H1 (cell line): ENCODE measurements at regions not wholly inside any gene's neighbourhood (a gene's known extent, or its start where the extent isn't known, plus 50 kb on each side); places are given as distances from the start of the nearest gene placed in this dataset.

Source experiments
- CTCF ChIA-PET: fragments of 300-600 bp; sonication (Branson Sonifier 250); formaldehyde crosslinking; loops from one replicate; lab custom pipeline; 2021; ENCODE audit not compliant: partially characterized antibody; lab: Charles Lee
- POLR2A ChIA-PET: fragments of 300-600 bp; sonication (Branson Sonifier 250); formaldehyde crosslinking; loops from one replicate; lab custom pipeline; 2021; ENCODE audit warnings: inconsistent platforms; ENCODE audit not compliant: partially characterized antibody; lab: Charles Lee
- DNase-seq, 2 experiments: peaks; one replicate each; pipeline versions ENCODE4 v3.0.0 to v3.0.0-alpha.2; 2010 to 2022; ENCODE audit warnings: low spot score in 2 of 2, low read depth in 1 of 2, mixed read lengths in 1 of 2
- FAIRE-seq: peaks from 2 replicates; lab custom pipeline; 2011; peaks lifted over from hg19 to GRCh38; lab: Jason Lieb, UNC
- H2AFZ ChIP-seq: 2 replicates; pipeline ENCODE4 v1.8.1; 2012; ENCODE audit warnings: low read length, inconsistent platforms
- H2AK5ac ChIP-seq: 2 replicates; pipeline ENCODE4 v1.6.1; 2013; ENCODE audit warnings: low read depth, low read length
- H2BK120ac ChIP-seq: replicated peaks from 2 replicates; pipeline ENCODE3; 2013; ENCODE audit warnings: low read depth, low read length, inconsistent platforms
- H2BK12ac ChIP-seq: 2 replicates; pipeline ENCODE4 v1.6.1; 2013; ENCODE audit warnings: low read depth, low read length
- H2BK15ac ChIP-seq: 2 replicates; pipeline ENCODE4 v1.6.1; 2013; ENCODE audit warnings: low read length
- H2BK20ac ChIP-seq: 2 replicates; pipeline ENCODE4 v1.6.1; 2013; ENCODE audit warnings: low read length
- H2BK5ac ChIP-seq: 2 replicates; pipeline ENCODE4 v1.6.1; 2013; ENCODE audit warnings: low read depth, low read length
- H3K14ac ChIP-seq: 2 replicates; pipeline ENCODE4 v1.6.1; 2013; ENCODE audit warnings: inconsistent platforms; ENCODE audit not compliant: insufficient read length
- H3K18ac ChIP-seq: 2 replicates; pipeline ENCODE4 v1.6.1; 2013; ENCODE audit warnings: low read length; ENCODE audit errors: extremely low read depth
- H3K23ac ChIP-seq: 2 replicates; pipeline ENCODE4 v1.6.1; 2013; ENCODE audit warnings: inconsistent platforms; ENCODE audit not compliant: insufficient read length
- H3K23me2 ChIP-seq: 2 replicates; pipeline ENCODE4 v1.6.1; 2013; ENCODE audit warnings: low read depth, low read length
- H3K27ac ChIP-seq: 2 replicates; pipeline ENCODE4 v1.6.1; 2011; ENCODE audit warnings: low read depth, low read length, inconsistent platforms
- H3K27me3 ChIP-seq, 4 experiments: replicated peaks in 1 of 4; 1 replicate in 1 of 4; 2 replicates in 3 of 4; pipeline versions ENCODE4 v1.6.1 to v1.8.1; 2011 to 2013; ENCODE audit warnings: low read length in 3 of 4, mild to moderate bottlenecking in 3 of 4, inconsistent platforms in 2 of 4, mixed read lengths in 2 of 4, moderate library complexity in 1 of 4; ENCODE audit not compliant: control insufficient read depth in 3 of 4, insufficient read depth in 3 of 4; ENCODE audit errors: extremely low read depth in 1 of 4
- H3K36me3 ChIP-seq, 4 experiments: 2 replicates each; pipeline versions ENCODE4 v1.6.1 to v1.8.1; 2011 to 2013; ENCODE audit warnings: mild to moderate bottlenecking in 4 of 4, low read length in 3 of 4, moderate library complexity in 2 of 4, control low read depth in 1 of 4, inconsistent platforms in 1 of 4; ENCODE audit not compliant: insufficient read depth in 4 of 4, control insufficient read depth in 2 of 4
- H3K4ac ChIP-seq: replicated peaks from 2 replicates; pipeline ENCODE3; 2013; ENCODE audit warnings: low read length, low read depth, mixed read lengths, inconsistent platforms; ENCODE audit not compliant: insufficient read length
- H3K4me1 ChIP-seq, 4 experiments: replicated peaks in 1 of 4; 1 replicate in 1 of 4; 2 replicates in 3 of 4; pipeline versions ENCODE4 v1.6.1 to v1.8.1; 2011 to 2013; ENCODE audit warnings: low read length in 3 of 4, inconsistent platforms in 2 of 4, mixed read lengths in 1 of 4; ENCODE audit not compliant: insufficient read depth in 4 of 4, control insufficient read depth in 3 of 4
- H3K4me2 ChIP-seq, 2 experiments: 2 replicates each; pipeline versions ENCODE4 v1.6.1 to v1.8.1; 2011 to 2013; ENCODE audit warnings: low read depth in 2 of 2, low read length in 2 of 2, control low read depth in 1 of 2, inconsistent platforms in 1 of 2, mild to moderate bottlenecking in 1 of 2; ENCODE audit not compliant: insufficient read depth in 1 of 2
- H3K4me3 ChIP-seq, 4 experiments: fragments of 200-600, 300-600 bp in 1 of 4; sonication (generic), shearing (Covaris generic), sonication (Bioruptor Twin) in 1 of 4; 2 replicates each; pipeline versions ENCODE4 v1.5.1 to v1.8.1; 2011 to 2016; ENCODE audit warnings: low read length in 4 of 4, low read depth in 3 of 4, control low read depth in 2 of 4, inconsistent platforms in 2 of 4, mild to moderate bottlenecking in 2 of 4, mixed read lengths in 1 of 4, moderate library complexity in 1 of 4; ENCODE audit not compliant: insufficient read depth in 2 of 4; ENCODE audit errors: extremely low read depth in 1 of 4
- H3K56ac ChIP-seq: replicated peaks from 2 replicates; pipeline ENCODE3; 2013; ENCODE audit warnings: low read depth, mild to moderate bottlenecking, mixed read lengths, low read length, inconsistent platforms; ENCODE audit not compliant: insufficient read length
- H3K79me1 ChIP-seq: 2 replicates; pipeline ENCODE4 v1.6.1; 2013; ENCODE audit warnings: low read depth, low read length, control low read depth
- H3K79me2 ChIP-seq, 2 experiments: 2 replicates each; pipeline versions ENCODE4 v1.6.1 to v1.8.1; 2012 to 2013; ENCODE audit warnings: low read length in 2 of 2, mild to moderate bottlenecking in 2 of 2, inconsistent platforms in 1 of 2; ENCODE audit not compliant: insufficient read depth in 2 of 2, control insufficient read depth in 1 of 2
- H3K9ac ChIP-seq, 4 experiments: replicated peaks in 1 of 4; 1 replicate in 1 of 4; 2 replicates in 3 of 4; pipeline versions ENCODE4 v1.6.1 to v1.8.1; 2011 to 2013; ENCODE audit warnings: low read depth in 3 of 4, low read length in 3 of 4, control low read depth in 2 of 4, mild to moderate bottlenecking in 2 of 4, moderate library complexity in 2 of 4, inconsistent platforms in 1 of 4; ENCODE audit errors: extremely low read depth in 1 of 4
- H3K9me3 ChIP-seq, 2 experiments: 2 replicates each; pipeline versions ENCODE4 v1.6.1 to v1.8.1; 2012 to 2013; ENCODE audit warnings: mild to moderate bottlenecking in 2 of 2, moderate library complexity in 2 of 2, control low read depth in 1 of 2, inconsistent platforms in 1 of 2, low read depth in 1 of 2, low read length in 1 of 2, mixed read lengths in 1 of 2; ENCODE audit not compliant: insufficient read depth in 2 of 2
- H4K20me1 ChIP-seq, 2 experiments: replicated peaks in 1 of 2; 2 replicates each; pipeline versions ENCODE3 to v1.8.1; 2011 to 2013; ENCODE audit warnings: inconsistent platforms in 2 of 2, low read length in 2 of 2, mild to moderate bottlenecking in 1 of 2; ENCODE audit not compliant: insufficient read depth in 2 of 2, control insufficient read depth in 1 of 2
- H4K5ac ChIP-seq: 2 replicates; pipeline ENCODE4 v1.6.1; 2013; ENCODE audit warnings: low read length, low read depth, mixed read lengths, inconsistent platforms; ENCODE audit not compliant: insufficient read length
- H4K8ac ChIP-seq: 2 replicates; pipeline ENCODE4 v1.8.0; 2013; ENCODE audit warnings: mild to moderate bottlenecking, moderate library complexity, low read length, inconsistent platforms; ENCODE audit not compliant: insufficient read depth; ENCODE audit errors: extremely low read depth
- H4K91ac ChIP-seq: replicated peaks from 2 replicates; pipeline ENCODE3; 2013; ENCODE audit warnings: low read length, mixed read lengths, inconsistent platforms; ENCODE audit not compliant: insufficient read length
- BRCA1 ChIP-seq: IDR thresholded peaks from 2 replicates; pipeline ENCODE4 v1.6.1; 2012; ENCODE audit warnings: low read depth, low read length, improper control_type of control experiment
- EP300 ChIP-seq, 2 experiments: IDR thresholded peaks; 1 replicate in 1 of 2; 2 replicates in 1 of 2; pipeline ENCODE4 v1.6.1; 2011 to 2012; ENCODE audit warnings: low read depth in 2 of 2, low read length in 2 of 2, mild to moderate bottlenecking in 2 of 2, borderline replicate concordance in 1 of 2, inconsistent platforms in 1 of 2, moderate library complexity in 1 of 2
- TBP ChIP-seq: IDR thresholded peaks from 2 replicates; pipeline ENCODE4 v1.6.1; 2011; ENCODE audit warnings: low read depth, low read length, improper control_type of control experiment
- WGBS, 2 experiments: shearing (Covaris generic) in 1 of 2; methylation state at CpG; one replicate each; pipeline versions ENCODE4 v1.1.6 to v1.1.7; 2013 to 2015; ENCODE audit warnings: low lambda C conversion rate in 2 of 2, mixed read lengths in 2 of 2, inconsistent platforms in 1 of 2, low coverage in 1 of 2, missing lambda C conversion rate in 1 of 2; ENCODE audit not compliant: insufficient replicate concordance in 2 of 2, insufficient coverage in 1 of 2, insufficient read length in 1 of 2; ENCODE audit errors: extremely low coverage in 1 of 2, missing lambda C conversion rate in 1 of 2; 5-methylcytosine and 5-hydroxymethylcytosine counted together

DNA sequence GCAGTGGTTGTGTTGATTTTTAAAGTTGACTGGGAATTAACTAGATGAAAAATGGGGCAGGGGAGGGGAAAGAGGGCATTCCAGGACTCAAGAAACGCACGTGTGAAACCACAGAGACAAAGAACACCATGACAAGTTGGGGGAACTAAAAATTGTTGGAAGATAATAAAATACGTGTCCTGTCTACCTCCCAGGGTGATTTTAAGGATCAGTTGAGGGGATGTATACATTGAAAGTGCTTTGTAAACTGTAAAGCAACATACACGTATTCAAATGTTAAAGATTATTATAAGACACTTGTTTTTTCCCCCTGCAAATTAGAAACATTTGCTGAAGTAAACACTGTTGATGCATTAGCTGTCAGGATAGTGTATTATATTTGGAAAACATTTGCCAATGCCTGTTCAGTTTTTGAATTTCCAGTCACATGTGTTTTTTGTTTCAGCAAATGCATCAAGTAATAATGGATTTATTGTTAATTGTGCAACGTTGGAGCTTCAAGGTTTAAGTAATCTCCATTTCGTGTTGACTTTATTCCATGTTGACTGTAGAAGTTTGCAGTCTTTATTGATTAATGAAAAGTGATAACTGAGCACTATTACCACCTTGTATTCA lies 412.7 kb downstream of the ACTL7B start:
- H2AFZ ChIP-seq, result no peak overlapping the region
- H3K79me1 ChIP-seq, result no peaks in the 10 kb centered on the region
- no peaks in the 10 kb centered on the region for H3K9me3 ChIP-seq
- H3K27me3 ChIP-seq, result no peaks in the 10 kb centered on the region
- no peaks in the 10 kb centered on the region for H3K23me2 ChIP-seq
- no peak overlapping the region for H2AK5ac ChIP-seq
- H4K20me1 ChIP-seq, result no peaks in the 10 kb centered on the region
- POLR2A ChIA-PET, result no interaction called here
- no peaks in the 10 kb centered on the region for H3K36me3 ChIP-seq
- no peak overlapping the region for H4K8ac ChIP-seq
- FAIRE-seq, result no peak
- H3K14ac ChIP-seq, result no peak overlapping the region
- no peak overlapping the region for H2BK15ac ChIP-seq
- no peaks in the 10 kb centered on the region for H3K4me1 ChIP-seq
- H3K4me2 ChIP-seq, result no peak overlapping the region
- H2BK120ac ChIP-seq, result no peak overlapping the region
- CTCF ChIA-PET, result interaction anchor here (1.4 kb wide), 1 partner anchor 161 kb away, joined by 6 read pairs; no protein-coding TSS in a partner anchor
- no peak overlapping the region for H2BK12ac ChIP-seq
- H3K4me3 ChIP-seq, result no peak overlapping the region
- no peak overlapping the region for H2BK20ac ChIP-seq
- H3K4ac ChIP-seq, result no peak overlapping the region
- no peak for DNase-seq
- H3K18ac ChIP-seq, result no peak overlapping the region
- no peak overlapping the region for H2BK5ac ChIP-seq
- no peak overlapping the region for H3K9ac ChIP-seq
- no peak overlapping the region for H3K27ac ChIP-seq
- no peaks in the 10 kb centered on the region for H3K79me2 ChIP-seq
- no peak overlapping the region for H3K23ac ChIP-seq
- no peak overlapping the region for H3K56ac ChIP-seq
- H4K91ac ChIP-seq, result no peak overlapping the region
- no peak for TF ChIP-seq EP300 (IDR thresholded peaks at IDR 0.05; ENCODE audit: borderline replicate concordance in 1 of 2, low read depth in 2 of 2, low read length in 2 of 2)
- TF ChIP-seq TBP, result no peak
- no peak for TF ChIP-seq BRCA1
- TF ChIP-seq, all 59 proteins: peak for 0
- no peak overlapping the region for H4K5ac ChIP-seq
- 88% methylated on average over 6 of the region's 6 CpGs; no CpG with 5 or more reads in 1 of the 2 experiments for WGBS, 2 experiments
